A673 (cell line): ENCODE measurements at regions not wholly inside any gene's neighbourhood (a gene's known extent, or its start where the extent isn't known, plus 50 kb on each side); places are given as distances from the start of the nearest gene placed in this dataset.

Experiments
- BruUV-seq: library from RNA; stranded (reverse); fragments of 400-500 nt; replicated peaks from 2 replicates; lab custom pipeline; 2021; lab: Mats Ljungman, UMichigan
- CTCF ChIA-PET: fragments of 300-600 bp; sonication (Branson Sonifier 250); formaldehyde crosslinking; loops from one replicate; lab custom pipeline; 2022; ENCODE audit warnings: antibody characterized with exemption; lab: Charles Lee
- POLR2A ChIA-PET: fragments of 300-600 bp; sonication (Branson Sonifier 250); formaldehyde crosslinking; loops from one replicate; lab custom pipeline; 2022; ENCODE audit warnings: antibody characterized with exemption; ENCODE audit not compliant: low non-redundant PET; lab: Charles Lee
- DNase-seq: peaks from one replicate; pipeline ENCODE4 v3.0.0-alpha.2; 2015; ENCODE audit warnings: low spot score
- H3K27ac ChIP-seq: fragments of 200-600 bp; sonication (generic); 2 replicates; pipeline ENCODE4 v1.5.1; 2016; ENCODE audit warnings: mixed run types, low read depth, mild to moderate bottlenecking, mixed read lengths, antibody characterized with exemption, low read length; ENCODE audit not compliant: poor library complexity, severe bottlenecking
- H3K27me3 ChIP-seq: fragments of 200-600 bp; sonication (generic); replicated peaks from 2 replicates; pipeline ENCODE4 v1.6.1; 2017; ENCODE audit warnings: mixed run types, low read depth, mild to moderate bottlenecking, mixed read lengths, antibody characterized with exemption, low read length; ENCODE audit not compliant: insufficient read depth, poor library complexity
- H3K36me3 ChIP-seq: fragments of 200-600 bp; sonication (generic); 2 replicates; pipeline ENCODE4 v1.6.1; 2016; ENCODE audit warnings: mixed run types, mild to moderate bottlenecking, mixed read lengths, antibody characterized with exemption, low read length; ENCODE audit not compliant: insufficient read depth, poor library complexity, severe bottlenecking
- H3K4me1 ChIP-seq: fragments of 200-600 bp; sonication (generic); 2 replicates; pipeline ENCODE4 v1.6.1; 2017; ENCODE audit warnings: mixed run types, mild to moderate bottlenecking, mixed read lengths, antibody characterized with exemption, low read length; ENCODE audit not compliant: insufficient read depth, poor library complexity, severe bottlenecking
- H3K4me3 ChIP-seq: fragments of 200-600 bp; sonication (generic); 2 replicates; pipeline ENCODE4 v1.5.1; 2016; ENCODE audit warnings: low read depth, mixed run types, mild to moderate bottlenecking, mixed read lengths, low read length; ENCODE audit not compliant: poor library complexity, severe bottlenecking
- H3K9me3 ChIP-seq: fragments of 200-600 bp; sonication (generic); 2 replicates; pipeline ENCODE4 v1.6.1; 2016; ENCODE audit warnings: mixed run types, low read depth, mild to moderate bottlenecking, mixed read lengths, antibody characterized with exemption, low read length; ENCODE audit not compliant: poor library complexity, severe bottlenecking
- CTCF ChIP-seq: fragments of 300-800, 200-600 bp; sonication (generic); conservative IDR thresholded peaks from 2 replicates; pipeline ENCODE4 v1.5.1; 2017; ENCODE audit warnings: low read depth, mild to moderate bottlenecking, antibody characterized with exemption, low read length, moderate library complexity, mixed read lengths
- EZH2 ChIP-seq: fragments of 200-600 bp; sonication (generic); IDR thresholded peaks from 2 replicates; pipeline ENCODE4 v1.6.1; 2017; ENCODE audit warnings: borderline replicate concordance, low read depth, mild to moderate bottlenecking, mixed read lengths, antibody characterized with exemption, low read length; ENCODE audit not compliant: poor library complexity, severe bottlenecking
- intact Hi-C: fragments of 100-400 bp; cut with micrococcal nuclease; formaldehyde crosslinking; loops from one replicate; pipeline ENCODE4 v1.10.0; 2022; ENCODE audit not compliant: unreplicated experiment

GRCh38 chr12:105774037-105774436 lies 364.7 kb downstream of the NUAK1 start:
- Histone ChIP-seq H3K4me1 (no peaks in the 10 kb centered on the region), H3K9me3 (no peaks in the 10 kb centered on the region), H3K27ac (no peak overlapping the region), H3K4me3 (no peak overlapping the region), H3K36me3 (no peaks in the 10 kb centered on the region), H3K27me3 (no peaks in the 10 kb centered on the region)
- TF ChIP-seq EZH2 (no peak), CTCF (no peak)
- intact Hi-C loops: no loop called here
- ChIA-PET POLR2A (no interaction called here), CTCF (no interaction called here)
- no peak for DNase-seq
- no TSS peak for BruUV-seq

- H3K36me3 ChIP-seq: no peaks in the 10 kb centered on the region
- ChIA-PET POLR2A (no interaction called here), CTCF (no interaction called here)
- H3K4me3 ChIP-seq: no peak overlapping the region
- no peaks in the 10 kb centered on the region for H3K9me3 ChIP-seq
- no peak for DNase-seq
- intact Hi-C loops: no loop called here
- TF ChIP-seq CTCF: no peak
- no peak for TF ChIP-seq EZH2
- no TSS peak for BruUV-seq
- H3K4me1 ChIP-seq: no peaks in the 10 kb centered on the region
- H3K27ac ChIP-seq: no peak overlapping the region
- H3K27me3 ChIP-seq: no peaks in the 10 kb centered on the region
These were observed 363.4 kb downstream of the NUAK1 start for GRCh38 chr12:105775343-105775742.

GRCh38 chr12:105783983-105784947 lies 354.5 kb downstream of the NUAK1 start:
- intact Hi-C loops: no loop called here
- BruUV-seq: no TSS peak
- no peaks in the 10 kb centered on the region for H3K27me3 ChIP-seq
- H3K4me3 ChIP-seq: no peak overlapping the region
- no peak overlapping the region for H3K27ac ChIP-seq
- H3K36me3 ChIP-seq: no peaks in the 10 kb centered on the region
- DNase-seq: no peak
- no peaks in the 10 kb centered on the region for H3K9me3 ChIP-seq
- TF ChIP-seq EZH2 (no peak), CTCF (no peak)
- no peaks in the 10 kb centered on the region for H3K4me1 ChIP-seq
- CTCF ChIA-PET: no interaction called here
- POLR2A ChIA-PET: no interaction called here
